ENCODE measurements at regions not wholly inside any gene's neighbourhood (a gene's known extent, or its start where the extent isn't known, plus 50 kb on each side); places are given as distances from the start of the nearest gene placed in this dataset.
"Not testable (repeated sequence)": the region's sequence is repeated elsewhere in the genome, so short reads cannot be mapped to it uniquely, and the experiment has no call there.

DNA sequence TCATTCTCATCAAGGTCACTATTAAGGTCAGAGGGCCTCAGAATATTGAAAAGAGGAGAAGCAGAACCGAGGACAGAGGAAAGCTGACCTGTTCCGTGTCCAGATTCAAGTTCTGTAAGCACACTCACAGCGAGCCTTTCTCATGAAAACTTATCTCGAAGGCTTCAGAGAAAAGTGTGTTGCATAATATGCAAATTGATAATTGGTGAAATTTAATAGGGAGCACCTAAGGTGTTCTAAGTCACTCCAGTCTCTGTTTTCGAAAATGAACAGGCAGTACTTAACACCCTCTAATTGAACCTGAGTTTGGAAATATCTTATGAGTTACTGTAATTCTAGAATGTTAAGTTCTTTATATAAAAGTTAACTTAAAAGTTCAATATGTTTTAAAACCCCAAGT is 181.2 kb upstream of the PDE10A start:
- TF ChIP-seq, protein P1, sequence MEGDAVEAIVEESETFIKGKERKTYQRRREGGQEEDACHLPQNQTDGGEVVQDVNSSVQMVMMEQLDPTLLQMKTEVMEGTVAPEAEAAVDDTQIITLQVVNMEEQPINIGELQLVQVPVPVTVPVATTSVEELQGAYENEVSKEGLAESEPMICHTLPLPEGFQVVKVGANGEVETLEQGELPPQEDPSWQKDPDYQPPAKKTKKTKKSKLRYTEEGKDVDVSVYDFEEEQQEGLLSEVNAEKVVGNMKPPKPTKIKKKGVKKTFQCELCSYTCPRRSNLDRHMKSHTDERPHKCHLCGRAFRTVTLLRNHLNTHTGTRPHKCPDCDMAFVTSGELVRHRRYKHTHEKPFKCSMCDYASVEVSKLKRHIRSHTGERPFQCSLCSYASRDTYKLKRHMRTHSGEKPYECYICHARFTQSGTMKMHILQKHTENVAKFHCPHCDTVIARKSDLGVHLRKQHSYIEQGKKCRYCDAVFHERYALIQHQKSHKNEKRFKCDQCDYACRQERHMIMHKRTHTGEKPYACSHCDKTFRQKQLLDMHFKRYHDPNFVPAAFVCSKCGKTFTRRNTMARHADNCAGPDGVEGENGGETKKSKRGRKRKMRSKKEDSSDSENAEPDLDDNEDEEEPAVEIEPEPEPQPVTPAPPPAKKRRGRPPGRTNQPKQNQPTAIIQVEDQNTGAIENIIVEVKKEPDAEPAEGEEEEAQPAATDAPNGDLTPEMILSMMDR (IDR thresholded peaks at IDR 0.05; ENCODE audit: low read depth, low read length) = no peak
- in situ Hi-C loops (cut with HindIII; ENCODE audit: low sequenced_read_pairs) = no loop called here
- no peak overlapping the region for H3K4me3 ChIP-seq (ENCODE audit: low read depth, low read length)
- no peak for DNase-seq (ENCODE audit: low read depth, low spot score)

DNA sequence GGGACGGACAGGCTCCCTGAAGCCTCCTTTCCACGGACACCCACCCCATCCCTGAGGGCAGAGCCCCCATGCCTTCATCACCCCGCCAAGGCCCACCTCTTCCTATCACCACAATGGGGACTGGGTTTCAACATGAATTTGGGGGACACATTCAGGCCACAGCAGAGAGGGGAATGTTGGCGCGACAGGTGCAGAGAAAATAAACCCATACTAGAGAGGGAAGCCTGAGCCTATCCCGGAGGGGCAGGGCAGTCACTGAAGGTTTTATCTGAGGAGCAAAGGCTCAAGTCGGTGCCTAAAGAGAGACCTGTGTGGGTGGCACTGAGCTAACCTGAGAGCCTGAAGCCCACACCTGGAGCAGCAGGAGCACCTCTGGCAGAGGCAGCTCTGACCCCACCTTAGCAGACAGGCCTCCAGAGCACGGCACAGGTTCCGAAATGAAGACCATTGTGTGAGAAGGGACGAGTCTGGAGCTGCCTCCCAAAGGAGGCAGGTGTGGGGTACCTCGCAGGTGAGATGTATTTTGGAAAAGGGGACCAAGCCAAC is 180.6 kb upstream of the PDE10A start:
- DNase-seq (ENCODE audit: low read depth, low spot score) = no peak
- TF ChIP-seq, protein P1 (IDR thresholded peaks at IDR 0.05; ENCODE audit: low read depth, low read length) = no peak
- in situ Hi-C loops (cut with HindIII; ENCODE audit: low sequenced_read_pairs) = no loop called here

GRCh38 chr6:165843121-165843520 is 180.1 kb upstream of the PDE10A start:
- no peak for DNase-seq (ENCODE audit: low read depth, low spot score)
- TF ChIP-seq, protein P1 (IDR thresholded peaks at IDR 0.05; ENCODE audit: low read depth, low read length) = no peak
- H3K4me3 ChIP-seq (ENCODE audit: low read depth, low read length) = no peak overlapping the region
- in situ Hi-C loops (cut with HindIII; ENCODE audit: low sequenced_read_pairs) = no loop called here

More for the DNA sequence above, 180.6 kb upstream of the PDE10A start:
- no peak overlapping the region for H3K4me3 ChIP-seq (ENCODE audit: low read depth, low read length)

- in situ Hi-C loops (cut with HindIII; ENCODE audit: low sequenced_read_pairs) = no loop called here
- no peak for DNase-seq (ENCODE audit: low read depth, low spot score)
- no peak overlapping the region for H3K4me3 ChIP-seq (ENCODE audit: low read depth, low read length)
- TF ChIP-seq, protein P1 (IDR thresholded peaks at IDR 0.05; ENCODE audit: low read depth, low read length) = no peak
Measured at GRCh38 chr6:165842281-165842936, 179.4 kb upstream of the PDE10A start.

GRCh38 chr6:165841153-165841558 is 178.1 kb upstream of the PDE10A start:
- TF ChIP-seq, protein P1 (IDR thresholded peaks at IDR 0.05; ENCODE audit: low read depth, low read length) = no peak
- no peak for DNase-seq (ENCODE audit: low read depth, low spot score)
- in situ Hi-C loops (cut with HindIII; ENCODE audit: low sequenced_read_pairs) = no loop called here
- H3K4me3 ChIP-seq (ENCODE audit: low read depth, low read length) = no peak overlapping the region

DNA sequence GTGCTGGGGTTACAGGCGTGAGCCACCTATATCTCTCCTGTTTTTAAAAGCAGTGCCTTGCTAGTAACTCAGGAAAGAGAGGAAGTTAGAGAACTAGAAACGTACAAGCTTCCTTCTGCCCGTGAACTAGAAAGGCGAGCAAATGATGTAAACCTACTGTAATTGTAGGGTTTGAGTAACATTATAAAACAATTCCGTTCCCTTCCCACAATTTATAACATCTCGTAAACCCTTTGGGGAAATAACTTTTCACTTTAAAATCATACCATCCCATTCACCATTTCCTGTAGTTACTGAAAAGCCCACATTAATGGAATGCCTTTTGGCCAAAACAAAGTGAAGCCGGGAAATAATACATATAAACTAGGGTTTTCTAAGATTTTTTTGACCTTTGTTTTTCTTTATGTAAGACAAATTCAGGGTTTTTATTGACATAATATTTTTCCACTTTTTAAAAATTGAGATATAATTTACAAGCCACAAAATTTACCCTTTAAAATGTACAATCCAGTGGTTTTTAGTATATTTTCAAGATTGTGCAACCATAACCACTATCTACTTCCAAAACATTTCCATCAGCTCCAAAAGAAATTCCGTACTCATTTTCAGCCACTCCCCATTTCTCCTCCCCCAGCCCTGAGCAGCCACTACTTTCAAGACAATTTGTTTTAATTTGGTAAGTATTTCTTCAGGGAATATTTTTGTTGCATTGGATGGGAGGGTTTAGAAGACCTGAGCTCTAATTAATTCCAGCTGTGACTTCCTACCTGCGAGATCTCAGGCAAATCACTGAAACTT is 175.1 kb upstream of the PDE10A start:
- DNase-seq (ENCODE audit: low read depth, low spot score) = no peak
- in situ Hi-C loops (cut with HindIII; ENCODE audit: low sequenced_read_pairs) = no loop called here
- no peak overlapping the region for H3K4me3 ChIP-seq (ENCODE audit: low read depth, low read length)
- TF ChIP-seq, protein P1 (IDR thresholded peaks at IDR 0.05; ENCODE audit: low read depth, low read length) = no peak

DNA sequence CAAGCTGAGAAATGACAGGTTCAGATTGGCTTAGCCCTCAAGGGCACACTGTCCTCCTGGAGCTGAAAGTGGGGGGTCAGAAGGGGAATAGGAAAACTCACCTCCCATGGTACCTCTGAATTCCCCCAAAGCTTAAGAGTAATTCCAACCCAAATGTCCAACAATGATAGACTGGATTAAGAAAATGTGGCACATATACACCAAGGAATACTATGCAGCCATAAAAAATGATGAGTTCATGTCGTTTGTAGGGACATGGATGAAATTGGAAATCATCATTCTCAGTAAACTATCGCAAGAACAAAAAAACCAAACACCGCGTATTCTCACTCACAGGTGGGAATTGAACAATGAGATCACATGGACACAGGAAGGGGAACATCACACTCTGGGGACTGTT is 173.6 kb upstream of the PDE10A start:
- in situ Hi-C loops (cut with HindIII; ENCODE audit: low sequenced_read_pairs); DNase-seq (ENCODE audit: low read depth, low spot score); H3K4me3 ChIP-seq (ENCODE audit: low read depth, low read length): not testable (repeated sequence)
